SK-N-SH (cell line): ENCODE measurements at regions not wholly inside any gene's neighbourhood (a gene's known extent, or its start where the extent isn't known, plus 50 kb on each side); places are given as distances from the start of the nearest gene placed in this dataset.

Experiments used
- CTCF ChIA-PET: fragments of 300-600, 350-600 bp; formaldehyde crosslinking; extraction: SDS; loops from one replicate; lab custom pipeline; 2021; lab: Yijun Ruan, JAX
- POLR2A ChIA-PET: fragments of 350-600 bp; sonication (Branson Sonifier 250); formaldehyde crosslinking; extraction: SDS; loops from one replicate; lab custom pipeline; 2020; ENCODE audit warnings: antibody characterized with exemption, inconsistent platforms; lab: Yijun Ruan, JAX
- DNase-seq: peaks from one replicate; pipeline ENCODE4 v3.0.0; 2012
- H2AFZ ChIP-seq: fragments of 200-600 bp; sonication (generic); 2 replicates; pipeline ENCODE4 v1.8.1; 2016; ENCODE audit warnings: antibody characterized with exemption, mild to moderate bottlenecking, low read depth
- H3F3A ChIP-seq: fragments of 200-600 bp; sonication (generic); replicated peaks from 2 replicates; pipeline ENCODE3; 2016; ENCODE audit warnings: antibody characterized with exemption, mild to moderate bottlenecking; ENCODE audit not compliant: insufficient read depth
- H3K27ac ChIP-seq, 2 experiments: fragments of 200-500 bp in 1 of 2; fragments of 200-600 bp in 1 of 2; sonication (Bioruptor generic) in 1 of 2; sonication (generic), shearing (Covaris generic) in 1 of 2; 2 replicates each; pipeline versions ENCODE4 v1.5.1 to v1.6.1; 2014 to 2016; ENCODE audit warnings: low read depth in 2 of 2, inconsistent platforms in 1 of 2, low read length in 1 of 2, mild to moderate bottlenecking in 1 of 2, mixed read lengths in 1 of 2
- H3K27me3 ChIP-seq: fragments of 200-600 bp; sonication (generic), shearing (Covaris generic); 2 replicates; pipeline ENCODE4 v1.6.1; 2016; ENCODE audit warnings: mixed run types; ENCODE audit not compliant: insufficient read depth
- H3K36me3 ChIP-seq, 2 experiments: fragments of 200-500 bp in 1 of 2; fragments of 200-600 bp in 1 of 2; sonication (Bioruptor generic) in 1 of 2; sonication (generic) in 1 of 2; replicated peaks in 1 of 2; 2 replicates each; pipeline versions ENCODE3 to v1.5.1; 2014 to 2016; ENCODE audit warnings: low read length in 1 of 2, mild to moderate bottlenecking in 1 of 2; ENCODE audit not compliant: insufficient read depth in 2 of 2, control insufficient read depth in 1 of 2
- H3K4me1 ChIP-seq, 2 experiments: fragments of 200-500 bp in 1 of 2; fragments of 200-600 bp in 1 of 2; sonication (Bioruptor generic) in 1 of 2; sonication (generic), shearing (Covaris generic) in 1 of 2; 2 replicates each; pipeline versions ENCODE4 v1.5.1 to v1.6.1; 2014 to 2016; ENCODE audit warnings: low read depth in 1 of 2, low read length in 1 of 2, mixed run types in 1 of 2; ENCODE audit not compliant: insufficient read depth in 2 of 2, control insufficient read depth in 1 of 2
- H3K4me2 ChIP-seq: fragments of 200-600 bp; sonication (generic), shearing (Covaris generic); 2 replicates; pipeline ENCODE4 v1.6.1; 2017; ENCODE audit warnings: mixed run types
- H3K4me3 ChIP-seq, 2 experiments: fragments of 200-500 bp in 1 of 2; fragments of 200-600 bp in 1 of 2; sonication (Bioruptor generic) in 1 of 2; sonication (generic), shearing (Covaris generic) in 1 of 2; 2 replicates each; pipeline versions ENCODE4 v1.5.1 to v1.8.1; 2014 to 2016; ENCODE audit warnings: low read depth in 2 of 2, inconsistent platforms in 1 of 2, low read length in 1 of 2, mild to moderate bottlenecking in 1 of 2, mixed read lengths in 1 of 2, moderate library complexity in 1 of 2
- H3K79me2 ChIP-seq: fragments of 200-600 bp; sonication (generic); 2 replicates; pipeline ENCODE4 v1.8.1; 2017; ENCODE audit warnings: mild to moderate bottlenecking; ENCODE audit not compliant: insufficient read depth
- H3K9ac ChIP-seq: fragments of 200-600 bp; sonication (generic); 2 replicates; pipeline ENCODE4 v1.6.1; 2017; ENCODE audit warnings: mixed run types
- H3K9me2 ChIP-seq: fragments of 200-600 bp; sonication (generic); 2 replicates; pipeline ENCODE4 v1.6.1; 2017; ENCODE audit warnings: mixed run types
- H3K9me3 ChIP-seq: fragments of 200-600 bp; sonication (generic); 2 replicates; pipeline ENCODE4 v1.6.1; 2017; ENCODE audit warnings: mixed run types, mild to moderate bottlenecking, moderate library complexity
- H4K20me1 ChIP-seq: fragments of 200-600 bp; sonication (generic); 2 replicates; pipeline ENCODE4 v1.6.1; 2017; ENCODE audit warnings: mild to moderate bottlenecking, mixed run types; ENCODE audit not compliant: insufficient read depth
- CHD2 ChIP-seq: fragments of 150-350 bp; IDR thresholded peaks from 2 replicates; pipeline ENCODE4 v1.6.1; 2018; ENCODE audit warnings: low read length; ENCODE audit not compliant: partially characterized antibody
- ELF1 ChIP-seq: IDR thresholded peaks from 2 replicates; pipeline ENCODE4 v1.4.0; 2012
- EP300 ChIP-seq, 2 experiments: IDR thresholded peaks; 2 replicates each; pipeline versions ENCODE4 v1.4.0 to v1.6.1; 2012; ENCODE audit warnings: borderline replicate concordance in 1 of 2, low read depth in 1 of 2, low read length in 1 of 2
- FOSL2 ChIP-seq: IDR thresholded peaks from 2 replicates; pipeline ENCODE4 v1.4.0; 2012; ENCODE audit warnings: low read depth, mild to moderate bottlenecking, moderate library complexity, borderline replicate concordance
- IRF3 ChIP-seq: fragments of 150-350 bp; IDR thresholded peaks from 2 replicates; pipeline ENCODE4 v1.6.1; 2016; ENCODE audit warnings: mild to moderate bottlenecking, low read depth, low read length
- JUND ChIP-seq: IDR thresholded peaks from 2 replicates; pipeline ENCODE4 v1.4.0; 2012
- MAX ChIP-seq: IDR thresholded peaks from 2 replicates; pipeline ENCODE4 v1.4.0; 2012; ENCODE audit warnings: low read depth
- NFIC ChIP-seq: IDR thresholded peaks from 2 replicates; pipeline ENCODE4 v1.4.0; 2012; ENCODE audit warnings: borderline replicate concordance
- PBX3 ChIP-seq: IDR thresholded peaks from 2 replicates; pipeline ENCODE4; 2012
- POLR2AphosphoS5 ChIP-seq: IDR thresholded peaks from 2 replicates; pipeline ENCODE4 v1.6.1; 2012; ENCODE audit warnings: low read depth, low read length
- REST ChIP-seq: IDR thresholded peaks from 2 replicates; pipeline ENCODE4 v1.6.1; 2012; ENCODE audit warnings: mild to moderate bottlenecking, low read depth, low read length, moderate library complexity
- RXRA ChIP-seq: IDR thresholded peaks from 2 replicates; pipeline ENCODE4 v1.4.0; 2012; ENCODE audit warnings: low read depth, mild to moderate bottlenecking, borderline replicate concordance
- SMC3 ChIP-seq: IDR thresholded peaks from 2 replicates; pipeline ENCODE4 v1.6.1; 2012; ENCODE audit warnings: low read depth, low read length, improper control_type of control experiment
- TCF12 ChIP-seq: IDR thresholded peaks from 2 replicates; pipeline ENCODE4 v1.4.0; 2012
- TEAD4 ChIP-seq: IDR thresholded peaks from 2 replicates; pipeline ENCODE4 v1.4.0; 2012; ENCODE audit warnings: mild to moderate bottlenecking, borderline replicate concordance; ENCODE audit not compliant: insufficient read depth
- USF1 ChIP-seq: IDR thresholded peaks from 2 replicates; pipeline ENCODE4 v1.4.0; 2012; ENCODE audit warnings: low read depth, borderline replicate concordance
- ZBTB33 ChIP-seq: IDR thresholded peaks from 2 replicates; pipeline ENCODE4 v1.4.0; 2012; ENCODE audit warnings: low read depth, borderline replicate concordance
- WGBS: methylation state at CpG from one replicate; pipeline ENCODE4 v1.1.6; 2017; ENCODE audit warnings: low lambda C conversion rate; 5-methylcytosine and 5-hydroxymethylcytosine counted together

- no peak for TF ChIP-seq CHD2
These were observed 283.2 kb upstream of the POU5F2 start (continued) for GRCh38 chr5:94024620-94025019.

GRCh38 chr5:94024101-94024500 is 282.7 kb upstream of the POU5F2 start:
- H3F3A ChIP-seq = peaks cover 13% of the 10 kb centered on the region
- no peak overlapping the region for H3K9ac ChIP-seq
- H4K20me1 ChIP-seq = no peaks in the 10 kb centered on the region
- WGBS = 100% methylated on average over 1 of the region's 1 CpG
- H3K4me2 ChIP-seq = no peak overlapping the region
- no peaks in the 10 kb centered on the region for H3K9me2 ChIP-seq
- no peaks in the 10 kb centered on the region for H3K79me2 ChIP-seq
- no peak overlapping the region for H3K27ac ChIP-seq
- H3K4me3 ChIP-seq = no peak overlapping the region; a peak in 1 of 4 replicates
- POLR2A ChIA-PET = no interaction called here
- no peaks in the 10 kb centered on the region for H3K27me3 ChIP-seq
- H3K36me3 ChIP-seq = no peaks in the 10 kb centered on the region
- CTCF ChIA-PET = interaction anchor here (0.6 kb wide), 1 partner anchor 497 kb away, joined by 3 read pairs; no protein-coding TSS in a partner anchor
- TF ChIP-seq SMC3 (no peak), NFIC (no peak)
- no peak for DNase-seq
- H2AFZ ChIP-seq = no peak overlapping the region
- H3K4me1 ChIP-seq = peaks cover 2 to 5% of the 10 kb centered on the region in 2 experiments; a peak in 3 of 4 replicates
- H3K9me3 ChIP-seq = no peaks in the 10 kb centered on the region

GRCh38 chr5:94021246-94021645 is 279.8 kb upstream of the POU5F2 start:
- peak overlapping the region; percentile 17 to 31; a peak in 3 of 4 replicates for H3K27ac ChIP-seq
- H4K20me1 ChIP-seq = no peaks in the 10 kb centered on the region
- no peaks in the 10 kb centered on the region for H3K9me2 ChIP-seq
- peaks cover 0 to 5% of the 10 kb centered on the region in 2 experiments; a peak in 2 of 4 replicates for H3K4me1 ChIP-seq
- H3K79me2 ChIP-seq = no peaks in the 10 kb centered on the region
- TF ChIP-seq EP300 (IDR thresholded peaks at IDR 0.05; ENCODE audit: borderline replicate concordance in 1 of 2, low read depth in 1 of 2, low read length in 1 of 2) = peak in 1 of 2 experiments; percentile 79; a peak in 2 of 4 replicates
- TF ChIP-seq RXRA = peak; percentile 55; the same call in 1 of the 2 replicates
- peak; percentile 27; the same call in 1 of the 2 replicates for TF ChIP-seq MAX
- no peak for TF ChIP-seq USF1
- TF ChIP-seq JUND = peak; percentile 76
- TF ChIP-seq ZBTB33 = no peak
- TF ChIP-seq TEAD4 = peak; percentile 48; the same call in 1 of the 2 replicates
- peak; percentile 33; the same call in 1 of the 2 replicates for TF ChIP-seq POLR2AphosphoS5
- no peak for TF ChIP-seq ELF1
- peak; percentile 71; the same call in 1 of the 2 replicates for TF ChIP-seq FOSL2
- TF ChIP-seq TCF12 = peak; percentile 89
- TF ChIP-seq NFIC = peak; percentile 94
- TF ChIP-seq IRF3 = no peak
- TF ChIP-seq PBX3 = peak; percentile 94
- TF ChIP-seq REST = 0 out of 2 replicates have a peak, but pooled peaks have one; percentile 14
- no peak overlapping the region for H2AFZ ChIP-seq
- H3F3A ChIP-seq = peaks cover 13% of the 10 kb centered on the region
- H3K4me3 ChIP-seq = no peak overlapping the region
- no peak overlapping the region for H3K9ac ChIP-seq
- peak overlapping the region; percentile 0; the same call in 1 of the 2 replicates for H3K4me2 ChIP-seq
- H3K27me3 ChIP-seq = no peaks in the 10 kb centered on the region
- CTCF ChIA-PET = no interaction called here
- peak; percentile 4 for DNase-seq
- WGBS = 10% methylated on average over 2 of the region's 2 CpGs
- peaks cover 0 to 9% of the 10 kb centered on the region in 2 experiments for H3K36me3 ChIP-seq
- H3K9me3 ChIP-seq = 0 out of 2 replicates have a peak, but pooled peaks cover 6% of the 10 kb centered on the region
- POLR2A ChIA-PET = no interaction called here
